ENCODE measurements at regions not wholly inside any gene's neighbourhood (a gene's known extent, or its start where the extent isn't known, plus 50 kb on each side); places are given as distances from the start of the nearest gene placed in this dataset.

DNA sequence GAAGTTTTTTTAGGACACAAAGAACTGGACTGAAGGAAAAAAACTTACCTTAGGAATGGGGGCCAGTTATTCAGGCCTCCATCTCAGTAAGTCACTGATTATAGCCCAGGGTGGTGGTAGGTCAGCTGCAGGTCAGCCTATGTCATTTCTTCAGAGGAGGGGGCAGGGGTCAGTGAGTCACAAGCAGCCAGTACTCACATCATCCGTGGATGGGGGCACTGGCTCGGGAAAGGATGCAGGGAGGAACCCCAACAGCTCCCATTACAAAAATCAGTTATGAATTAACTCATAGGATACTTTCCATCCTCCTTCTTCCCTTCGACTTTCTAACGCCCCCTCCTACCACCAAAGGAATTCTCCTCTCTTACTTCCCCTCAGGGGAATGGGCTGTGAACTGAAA is 578.3 kb downstream of the PDCD6IP start:
- TF ChIP-seq CTCF (IDR thresholded peaks at IDR 0.05; ENCODE audit: insufficient read depth, low read length): no peak
- no peak for TF ChIP-seq GABPA (IDR thresholded peaks at IDR 0.05; ENCODE audit: low read depth)

Data from HL-60 (cell line).